ENCODE measurements at regions not wholly inside any gene's neighbourhood (a gene's known extent, or its start where the extent isn't known, plus 50 kb on each side); places are given as distances from the start of the nearest gene placed in this dataset.
A peak's percentile ranks its signal among the peaks of the same experiment; 100 is the strongest.
"Not testable (repeated sequence)": the region's sequence is repeated elsewhere in the genome, so short reads cannot be mapped to it uniquely, and the experiment has no call there.

DNA sequence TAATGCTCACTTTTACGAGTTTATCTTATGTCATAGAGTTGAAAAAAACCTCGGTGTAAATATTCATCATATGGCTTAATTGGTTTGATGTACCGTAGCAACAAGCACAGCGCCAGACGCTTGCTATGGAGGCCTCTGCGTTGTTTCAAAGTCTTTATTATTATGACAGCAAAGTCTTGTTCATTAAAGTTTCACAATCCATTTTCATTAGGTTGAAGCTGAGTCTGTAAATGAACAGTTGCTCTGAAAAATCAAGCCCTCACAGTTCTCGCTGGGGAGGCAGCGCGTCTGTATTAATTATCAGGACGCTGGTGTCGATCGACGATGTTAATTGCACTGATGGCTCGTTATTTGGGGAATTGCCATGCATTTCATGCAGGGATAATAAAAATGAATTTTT is 185.6 kb downstream of the INSC start:
- DNase-seq: no peak

DNA sequence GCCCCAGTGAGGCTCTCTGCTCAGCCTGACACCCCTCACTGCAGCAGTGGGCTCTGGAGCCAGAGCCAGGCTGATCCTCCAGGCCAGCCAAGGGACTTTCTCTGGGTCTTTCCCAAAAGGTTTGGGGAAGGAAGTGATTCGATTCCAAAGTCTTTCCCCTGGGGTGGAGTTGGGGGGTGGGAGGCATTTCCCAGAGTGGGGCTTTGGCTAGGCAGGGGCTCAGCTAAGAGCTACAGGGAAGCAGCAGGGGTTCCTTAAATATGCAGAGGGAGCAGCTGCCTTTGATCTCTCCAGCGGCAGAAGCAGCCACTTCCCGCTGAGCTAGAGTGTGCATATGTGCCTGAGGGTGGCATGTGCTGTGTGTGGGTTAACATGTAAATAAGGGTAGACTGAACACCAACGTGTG is 192.9 kb downstream of the INSC start:
- no peak for DNase-seq

DNA sequence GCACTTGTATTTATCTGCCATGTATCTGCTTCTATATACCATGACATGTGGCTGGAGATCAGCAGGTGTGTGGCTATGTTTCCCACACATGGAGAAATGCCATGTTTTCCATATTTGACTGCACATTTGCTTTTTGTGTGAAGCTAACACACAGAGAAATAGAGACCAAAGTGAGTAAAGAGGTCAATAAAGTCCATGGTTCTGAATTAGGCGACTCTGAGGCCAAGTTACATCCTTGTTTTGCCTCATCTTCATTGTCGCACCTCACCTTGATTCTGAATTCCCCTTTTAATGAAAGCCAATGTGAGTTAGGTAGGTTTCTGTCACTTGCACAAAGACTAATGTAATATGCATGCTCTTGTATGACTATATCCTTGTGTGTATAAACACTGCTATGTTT is 194.1 kb downstream of the INSC start:
- no peak for DNase-seq

DNA sequence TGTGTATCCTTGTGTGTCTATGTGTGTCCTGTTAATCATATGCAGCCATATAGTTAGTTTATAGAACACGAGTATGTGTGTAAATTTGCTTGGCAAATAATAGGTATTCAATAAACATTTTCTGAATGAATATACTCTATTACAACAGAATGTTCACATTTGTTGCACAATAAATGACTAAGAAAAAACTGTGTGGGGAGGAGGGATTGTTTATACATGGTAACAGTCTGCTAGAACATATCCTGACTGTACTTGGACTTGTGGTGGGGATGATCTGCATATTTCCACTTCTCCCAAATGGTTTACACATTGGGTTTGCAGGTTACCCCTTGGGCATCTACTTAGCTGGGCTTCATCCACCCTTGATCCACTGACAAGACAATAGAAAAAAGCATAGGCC is 194.6 kb downstream of the INSC start:
- DNase-seq: no peak

DNA sequence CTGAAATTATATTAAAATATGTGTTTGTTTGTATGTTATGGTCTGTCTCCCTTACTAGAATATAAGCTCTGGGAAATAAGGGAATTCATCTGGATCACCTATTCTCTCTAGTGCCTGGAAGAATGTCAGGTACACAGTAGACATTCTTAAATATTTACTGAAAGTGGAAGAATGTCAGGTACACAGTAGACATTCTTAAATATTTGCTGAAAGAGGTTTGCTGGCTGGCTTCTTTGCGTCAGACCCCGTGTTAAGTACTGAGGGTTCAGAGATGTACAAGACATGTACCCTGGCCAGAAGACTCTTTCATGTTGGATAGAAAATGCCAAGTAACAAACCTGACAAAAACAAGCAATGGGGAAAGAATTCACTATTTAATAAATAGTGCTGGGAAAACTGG is 199.1 kb downstream of the INSC start:
- no peak for DNase-seq

DNA sequence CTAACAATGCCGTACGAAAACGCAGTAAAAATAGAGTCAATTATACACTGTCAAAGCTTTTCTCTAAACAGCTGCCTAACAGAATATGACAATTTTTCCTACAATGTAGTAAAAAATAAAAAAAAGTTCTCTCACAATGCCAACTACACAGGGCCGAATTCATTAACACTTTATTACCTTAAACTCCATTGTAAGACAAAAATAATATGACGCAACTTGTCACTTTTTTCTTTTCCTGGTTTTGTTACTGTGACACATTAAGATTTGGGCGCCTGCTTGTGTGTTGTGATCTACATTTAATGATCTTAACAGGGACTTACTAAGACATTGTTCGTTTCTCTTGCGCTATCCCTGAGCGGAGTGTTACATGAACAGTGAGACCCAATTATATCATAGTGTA is 204.1 kb downstream of the INSC start:
- DNase-seq: no peak

DNA sequence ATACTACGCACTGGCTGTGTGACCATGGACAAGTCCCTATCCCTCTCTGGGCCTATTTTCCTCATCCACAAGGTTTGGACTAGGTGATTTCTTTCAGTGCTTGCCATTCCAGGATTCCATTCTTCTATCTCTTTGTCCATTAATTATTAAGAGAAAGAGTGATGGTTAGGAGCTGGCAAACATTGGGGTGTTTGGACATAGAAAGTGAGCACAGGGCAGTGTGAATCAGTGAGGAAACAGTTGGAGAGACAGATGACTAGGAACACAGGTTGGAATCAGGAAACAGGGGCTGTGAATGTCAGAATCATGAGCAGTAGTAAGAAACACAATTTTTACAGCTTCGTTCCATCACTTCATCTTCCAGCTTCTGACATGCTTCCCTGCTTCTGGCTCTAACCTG is 211.8 kb downstream of the INSC start:
- no peak for DNase-seq

DNA sequence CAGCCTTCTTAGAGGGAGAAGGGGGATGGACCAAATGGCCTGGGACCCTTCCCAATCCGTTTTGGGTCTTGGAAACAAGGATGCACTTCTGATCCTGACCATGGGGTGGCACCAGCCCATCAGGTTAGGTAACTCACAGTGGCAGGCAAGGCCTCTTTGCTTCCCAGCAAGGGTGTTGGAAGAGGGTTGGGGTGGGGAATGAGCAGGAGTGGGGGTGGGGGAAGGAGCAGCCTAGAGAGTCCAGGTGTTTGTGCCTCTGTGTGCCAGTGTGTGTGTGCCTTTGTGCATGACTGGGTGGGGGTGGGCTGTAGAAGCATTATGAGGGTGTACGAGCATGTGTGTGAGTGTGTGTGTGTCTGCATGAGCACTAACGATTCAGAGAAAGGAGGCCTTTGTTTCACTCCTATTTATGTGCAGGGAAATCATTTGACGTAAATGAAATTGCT is 213.1 kb downstream of the INSC start:
- DNase-seq: peak; percentile 90

DNA sequence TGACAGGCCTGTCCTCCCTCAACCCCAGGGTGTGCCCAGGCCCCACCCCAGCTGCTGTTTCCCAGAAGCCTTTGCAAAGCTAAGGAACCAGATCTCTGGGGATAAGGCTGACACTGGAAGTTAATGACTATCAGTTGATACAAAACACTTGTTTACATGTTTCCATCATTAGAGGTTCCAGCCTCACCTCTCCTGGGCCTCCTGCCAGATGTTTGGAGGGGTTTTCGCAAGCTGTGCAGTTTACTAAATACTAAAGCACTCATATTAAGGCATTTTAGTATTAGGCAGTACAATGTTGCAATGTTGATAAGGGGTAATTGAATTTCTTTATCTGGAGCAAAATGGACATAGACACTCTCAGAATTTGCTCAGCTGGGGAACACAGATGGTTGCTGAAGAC is 218.7 kb downstream of the INSC start:
- DNase-seq: no peak

DNA sequence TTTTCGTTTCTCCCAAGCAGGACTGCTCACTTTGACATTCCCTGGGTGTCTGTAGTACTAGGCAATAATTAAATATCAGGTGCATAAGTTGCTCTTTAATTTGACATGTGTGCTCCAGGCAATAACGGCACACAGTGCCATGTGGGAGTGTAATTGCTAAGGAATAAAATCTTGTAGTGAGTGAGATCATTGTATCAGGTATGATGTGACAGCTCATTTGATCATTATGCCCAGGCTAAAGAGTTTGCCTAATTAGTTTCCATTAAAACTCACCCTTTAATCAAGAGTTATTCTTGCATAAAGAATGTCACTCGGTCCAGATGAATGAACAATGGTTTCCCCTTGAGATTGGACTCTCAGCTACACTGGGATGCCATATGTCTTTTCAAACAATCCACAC is 220.0 kb downstream of the INSC start:
- no peak for DNase-seq

DNA sequence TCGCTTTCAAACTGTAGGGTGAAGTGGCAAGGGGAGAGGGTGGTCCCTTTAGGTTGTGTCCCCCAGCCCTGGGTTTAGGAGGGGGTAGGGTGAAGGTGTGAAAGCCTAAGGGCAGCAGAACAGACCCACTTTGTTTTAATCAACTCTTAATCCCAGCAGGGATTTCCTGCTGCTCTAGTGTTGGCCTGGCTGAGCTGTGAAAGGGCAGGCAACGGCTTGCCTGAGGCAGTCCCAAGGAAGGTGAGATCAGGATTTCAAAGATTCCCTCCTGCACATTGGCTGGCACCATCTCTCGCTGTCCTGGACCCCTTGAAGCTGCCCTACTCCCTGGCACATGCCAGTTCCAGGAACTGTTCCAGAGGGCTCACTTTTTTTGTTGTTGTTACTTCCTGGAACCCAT is 221.3 kb downstream of the INSC start:
- DNase-seq: no peak

DNA sequence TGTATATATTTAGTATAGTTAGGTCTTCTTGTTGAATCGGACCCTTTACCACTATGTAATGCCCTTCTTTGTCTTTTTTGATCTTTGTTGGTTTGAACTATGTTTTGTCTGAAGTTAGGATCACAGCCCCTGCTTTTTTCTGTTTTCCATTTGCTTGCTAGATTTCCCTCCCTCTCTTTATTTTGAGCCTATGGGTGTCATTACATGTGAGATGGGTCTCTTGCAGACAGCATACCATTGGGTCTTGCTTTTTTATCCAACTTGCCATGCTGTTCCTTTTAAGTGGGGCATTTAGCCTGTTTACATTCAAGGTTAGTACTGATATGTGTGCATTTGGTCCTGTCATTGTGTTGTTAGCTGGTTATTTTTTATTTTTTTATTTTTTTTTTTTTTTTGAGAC is 224.6 kb downstream of the INSC start:
- DNase-seq: no peak

DNA sequence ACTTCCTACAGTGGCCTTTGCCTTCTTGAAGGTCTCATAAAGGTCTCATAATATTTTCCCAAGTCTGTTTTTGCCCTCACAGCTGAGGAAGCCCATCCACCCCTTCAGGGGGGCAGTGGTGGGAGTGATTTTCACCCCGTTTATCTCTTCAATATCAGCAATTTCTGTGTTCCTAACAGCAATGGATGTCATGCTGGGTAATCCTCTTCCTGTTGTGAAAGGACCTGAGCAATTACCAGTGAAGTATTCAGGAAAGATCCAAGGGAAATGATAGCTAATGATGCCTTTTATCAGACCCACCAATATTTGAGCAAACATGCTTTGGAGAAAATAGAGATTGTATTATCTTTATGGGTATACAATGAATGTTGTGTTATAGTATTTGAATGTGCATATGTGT is 226.9 kb downstream of the INSC start:
- DNase-seq: no peak

DNA sequence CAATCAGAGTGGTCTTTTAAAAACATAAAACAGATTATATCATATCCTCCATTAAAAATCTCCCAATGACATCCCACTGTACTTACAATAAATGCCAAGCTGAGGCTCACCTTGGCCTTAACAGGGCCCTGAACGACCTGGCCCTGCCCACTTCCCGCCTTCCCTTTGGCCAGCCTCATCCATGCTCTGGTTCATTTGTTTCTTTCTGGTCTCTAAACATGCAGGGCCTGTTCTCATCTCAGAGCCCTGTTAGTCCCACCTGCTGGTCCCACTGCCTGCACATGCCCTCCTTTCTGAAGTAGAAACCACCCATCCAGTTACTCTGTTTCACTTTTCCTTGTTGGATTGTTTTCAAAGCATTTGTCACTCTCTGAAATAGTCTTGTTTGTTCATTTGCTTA is 227.4 kb downstream of the INSC start:
- DNase-seq: no peak

DNA sequence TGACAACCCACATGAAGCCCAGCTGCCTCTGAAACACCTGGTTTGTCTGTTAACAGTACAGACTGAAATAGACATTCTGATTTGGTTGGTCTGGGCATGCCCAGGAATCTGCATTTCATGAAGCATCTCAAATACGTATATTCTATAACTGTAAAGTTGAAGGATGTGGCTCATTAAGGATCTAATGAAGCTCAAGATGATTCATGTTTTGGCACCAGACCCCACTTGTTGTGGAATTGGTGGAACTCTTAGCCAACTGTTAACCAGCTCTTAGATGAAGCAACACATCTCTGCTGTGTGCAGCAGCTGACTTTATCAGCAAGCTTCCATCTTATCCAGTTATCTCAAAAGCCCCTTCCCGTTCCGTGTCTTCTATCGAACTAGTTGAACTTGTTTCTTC is 232.2 kb downstream of the INSC start:
- no peak for DNase-seq

DNA sequence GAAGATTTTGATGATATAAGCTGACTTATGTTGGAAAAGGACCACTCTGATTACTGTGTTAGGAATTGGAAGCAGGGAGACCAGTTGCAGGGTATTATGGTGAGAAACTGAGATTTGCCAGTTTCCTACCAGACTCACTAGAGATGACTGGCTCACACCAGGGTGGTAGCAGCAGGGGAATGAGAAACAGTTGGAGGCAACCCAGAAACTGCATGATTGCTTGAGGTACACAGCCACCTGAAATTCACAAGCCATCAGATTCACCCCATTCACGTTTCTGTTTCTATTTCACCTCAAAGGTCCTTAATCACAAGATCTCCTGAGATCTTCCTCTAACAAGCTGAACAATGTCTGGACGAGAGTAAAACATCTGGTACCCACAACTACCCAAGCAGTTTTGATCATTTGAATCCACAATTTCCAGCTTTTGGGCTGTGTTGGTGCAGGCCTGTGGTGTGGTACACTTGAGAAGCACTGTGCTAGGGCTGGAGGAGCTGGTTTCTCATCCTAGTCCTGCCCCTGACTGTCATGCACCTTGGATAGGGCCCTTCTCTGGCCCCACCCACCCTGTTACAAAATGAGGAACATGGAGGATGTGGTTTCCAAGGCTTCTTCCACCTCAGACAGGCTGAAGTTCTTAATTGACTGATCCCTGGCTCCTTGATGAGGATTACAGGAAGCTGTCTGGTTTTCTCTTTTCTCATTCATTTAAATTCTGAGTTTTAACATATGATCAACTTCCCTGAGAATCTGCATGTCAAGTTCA is 233.4 kb downstream of the INSC start:
- DNase-seq: no peak

DNA sequence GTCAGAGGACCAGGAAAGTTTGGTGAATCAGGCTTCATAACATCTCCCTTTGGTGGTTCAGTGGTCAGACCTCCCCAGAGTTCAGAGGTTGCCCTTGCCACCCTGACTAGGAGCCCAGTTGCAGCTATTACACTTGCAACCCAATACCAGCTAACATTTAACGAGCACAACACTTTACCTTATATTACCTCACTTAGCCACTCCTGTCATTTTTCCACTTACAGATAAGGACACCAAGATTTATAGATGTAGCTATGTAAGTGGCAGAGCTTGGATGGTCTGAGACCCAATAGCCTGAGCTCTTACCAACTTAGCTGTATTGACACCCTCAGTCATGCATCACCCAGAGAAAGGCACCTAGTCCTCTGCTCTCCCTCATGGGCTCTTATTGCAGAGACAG is 234.7 kb downstream of the INSC start:
- no peak for DNase-seq

DNA sequence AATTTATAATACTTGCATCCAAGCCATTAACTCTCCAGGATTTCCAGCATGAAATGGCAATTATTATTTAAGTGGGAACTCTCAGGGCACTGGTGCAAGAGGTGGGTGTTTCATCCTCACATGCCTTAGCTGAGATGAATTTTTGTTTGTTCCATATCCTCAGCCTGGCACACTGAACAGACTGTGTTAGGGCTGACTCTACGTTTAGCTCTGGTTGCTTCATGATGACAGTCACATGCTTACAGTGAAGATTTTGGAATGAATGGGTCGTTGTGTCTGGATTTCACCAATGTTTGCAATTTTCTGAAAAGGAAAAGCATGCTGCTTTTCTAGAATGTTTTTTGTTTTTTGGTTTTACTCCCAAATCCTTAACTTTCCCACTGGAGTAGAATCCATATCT is 246.6 kb downstream of the INSC start:
- DNase-seq: no peak

DNA sequence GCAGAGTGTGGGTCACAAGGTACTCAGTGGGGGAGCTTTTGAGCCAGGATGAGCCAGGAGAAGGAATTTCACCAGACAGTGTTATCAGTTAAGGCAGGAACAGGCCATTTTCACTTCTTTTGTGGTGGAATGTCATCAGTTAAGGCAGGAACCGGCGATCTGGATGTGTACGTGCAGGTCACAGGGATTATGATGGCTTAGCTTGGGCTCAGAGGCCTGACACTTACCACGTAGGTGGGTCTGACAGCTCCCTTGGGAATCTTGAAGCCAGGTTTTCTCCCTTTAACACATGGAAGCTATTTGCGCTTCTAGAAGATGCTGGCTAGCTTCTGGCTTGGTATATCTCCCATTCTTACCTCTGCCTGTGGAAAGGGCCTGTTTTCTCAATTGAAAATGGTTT is 250.6 kb downstream of the INSC start:
- not testable (repeated sequence) for DNase-seq

DNA sequence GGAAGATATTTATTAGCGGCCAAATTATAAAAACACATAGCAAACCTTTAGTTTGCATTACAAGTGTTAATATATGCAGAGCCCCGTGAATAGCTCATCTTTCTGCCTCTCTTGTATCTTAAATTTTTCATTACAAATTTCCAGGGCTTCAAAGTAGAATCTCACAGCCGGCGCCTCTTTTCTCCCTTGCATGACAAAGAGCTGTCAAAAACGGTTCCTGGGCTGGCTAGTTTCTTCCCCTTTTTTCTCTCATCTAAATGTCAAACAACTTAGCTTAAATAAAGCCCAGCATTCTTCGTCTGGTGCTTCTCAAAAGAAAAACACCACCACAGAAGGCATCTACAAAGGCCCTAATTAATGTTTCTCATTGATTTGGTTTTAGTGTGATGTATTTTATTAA is 253.0 kb downstream of the INSC start:
- DNase-seq: no peak

DNA sequence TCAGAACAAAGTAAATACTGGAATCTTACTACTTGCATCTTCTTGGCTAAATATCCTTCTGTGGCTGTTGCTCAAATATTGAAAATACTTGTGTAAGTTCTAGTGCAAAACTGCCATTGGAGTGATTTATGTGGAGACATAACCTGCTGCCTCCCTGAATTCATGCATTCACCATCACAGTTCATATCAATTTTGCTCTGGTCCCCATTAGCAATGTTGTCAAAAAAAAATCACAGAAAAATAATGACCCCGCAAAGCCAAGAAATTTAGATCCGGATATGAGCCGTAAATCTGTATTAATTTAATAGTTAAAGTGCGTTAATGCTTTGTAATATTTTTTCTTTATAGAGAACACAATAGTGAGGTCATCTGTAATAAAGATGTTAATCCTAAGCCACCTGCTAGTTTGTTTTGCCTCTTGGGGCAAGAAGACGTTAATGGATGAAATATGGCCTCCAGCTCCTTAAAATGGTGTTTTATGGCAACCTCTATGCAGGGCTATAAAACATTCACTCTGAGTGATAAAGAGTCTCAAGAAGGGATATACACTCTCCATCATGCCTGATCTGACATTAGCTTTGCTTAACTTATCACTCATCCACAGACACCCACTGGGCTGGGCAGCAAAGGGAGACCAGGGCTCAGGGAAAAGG is 255.9 kb downstream of the INSC start:
- no peak for DNase-seq

DNA sequence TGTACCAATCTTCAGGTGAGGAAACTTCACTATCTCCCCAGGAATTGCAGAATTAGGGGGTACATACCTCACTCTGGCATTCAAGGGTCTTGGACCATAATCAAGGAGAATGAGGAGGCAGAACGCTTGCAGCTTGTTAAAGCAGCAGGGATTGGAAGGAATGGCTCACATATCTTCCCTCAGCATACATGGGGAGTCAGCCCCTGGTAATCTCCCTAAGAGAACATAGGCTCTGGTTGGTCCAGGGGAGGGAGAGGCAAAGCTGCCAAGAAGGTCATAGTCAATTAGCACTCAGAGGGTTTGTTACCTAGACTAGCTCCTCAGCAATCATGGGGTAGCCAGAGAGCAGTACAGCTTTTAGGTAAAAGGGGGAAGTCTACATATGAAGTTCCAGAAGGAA is 256.8 kb downstream of the INSC start:
- no peak for DNase-seq

DNA sequence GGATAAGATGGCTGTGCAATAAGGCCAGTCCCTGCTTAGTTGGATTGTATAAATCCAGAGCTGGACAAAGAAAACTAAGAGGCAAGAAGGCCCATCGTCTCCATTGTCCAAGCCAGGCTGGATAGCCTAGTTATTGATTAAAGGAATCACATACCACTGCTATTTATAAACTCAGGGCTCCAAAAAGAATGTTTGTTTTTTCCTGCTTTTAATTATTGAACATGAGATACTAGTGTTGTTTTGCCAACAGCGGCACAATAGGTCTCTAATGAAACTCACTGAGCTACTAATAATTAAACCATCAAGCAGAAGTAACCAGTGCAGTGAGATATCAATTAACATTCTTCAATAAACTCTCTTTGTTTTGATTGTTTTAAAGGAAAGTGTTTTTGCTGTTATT is 259.7 kb downstream of the INSC start:
- DNase-seq: no peak

DNA sequence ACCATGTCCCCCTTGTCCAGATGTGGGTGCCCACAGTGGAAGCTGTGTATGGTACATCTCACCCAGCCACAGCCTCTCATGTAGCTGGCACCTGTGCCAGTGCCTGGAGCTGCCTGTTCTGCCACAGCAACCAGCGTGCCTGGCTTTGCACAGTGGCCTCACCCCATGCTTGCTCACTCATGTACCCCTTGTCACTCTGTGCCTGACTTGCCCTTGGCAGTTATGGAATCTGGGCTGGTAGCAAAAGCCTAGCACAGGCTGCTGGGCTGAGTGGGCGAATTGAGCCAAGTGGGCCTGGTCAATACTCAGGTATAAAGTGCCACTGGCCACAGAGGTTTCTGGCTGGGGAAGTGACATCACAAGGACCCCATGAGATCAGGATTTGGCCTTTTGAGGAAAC is 264.2 kb downstream of the INSC start:
- no peak for DNase-seq

DNA sequence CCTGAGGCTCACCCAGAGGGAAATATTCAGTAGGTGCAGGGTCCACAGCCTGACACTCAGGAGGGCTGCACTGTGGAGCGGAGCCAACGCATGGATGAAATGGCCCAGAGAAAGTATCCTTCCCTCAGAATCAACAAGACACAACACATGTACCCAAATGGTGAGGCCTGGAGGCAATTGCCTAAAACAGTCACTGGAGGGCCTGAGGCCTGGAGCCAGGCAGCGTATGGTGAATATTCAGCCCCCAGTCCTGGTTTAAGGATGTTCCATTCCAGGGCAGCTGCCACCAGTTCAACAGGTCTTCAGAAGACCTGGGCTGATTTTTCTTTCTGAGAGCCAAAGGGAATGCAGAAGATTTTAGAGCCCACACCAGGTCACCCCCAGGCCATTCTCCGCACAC is 264.8 kb downstream of the INSC start:
- no peak for DNase-seq

All from NCI-H1048 (cell line).